Omental fat pad (tissue), 3 donors: ENCODE measurements at regions not wholly inside any gene's neighbourhood (a gene's known extent, or its start where the extent isn't known, plus 50 kb on each side); places are given as distances from the start of the nearest gene placed in this dataset.

Source experiments
- ATAC-seq: fragments of 150-250 bp; one replicate; pipeline ENCODE4 v1.9.1; 2016; ENCODE audit warnings: mild to moderate bottlenecking, moderate library complexity; ENCODE audit not compliant: low FRiP score
- DNase-seq: peaks from one replicate; pipeline ENCODE4 v3.0.0-alpha.2; 2019; ENCODE audit warnings: low spot score
- TF ChIP-seq, protein P1 (sequence below), 3 donors: fragments of 450-650 bp; IDR thresholded peaks; one replicate each; pipeline ENCODE4 v1.5.1; 2016 to 2017; ENCODE audit warnings: antibody characterized with exemption in 3 of 3, mild to moderate bottlenecking in 3 of 3, moderate library complexity in 2 of 3

DNA sequence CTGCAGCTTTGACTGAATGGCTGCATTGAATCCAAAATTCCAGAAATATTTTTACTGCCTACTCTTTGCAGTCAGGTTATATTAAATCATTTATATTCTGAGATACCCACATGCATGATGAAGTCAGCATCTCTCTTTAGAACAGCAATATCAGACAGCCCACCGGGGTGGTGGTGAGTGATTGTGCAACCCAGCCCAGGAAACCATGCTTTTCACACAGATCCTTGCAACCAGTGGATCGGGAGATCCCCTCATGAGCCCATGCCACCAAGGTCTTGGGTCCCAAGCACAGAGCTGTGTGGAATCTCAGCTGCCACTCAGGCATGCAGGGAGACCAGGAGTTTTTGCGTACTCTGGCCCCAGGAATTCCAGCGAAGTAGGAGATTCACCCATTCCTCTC lies 226.5 kb downstream of the DTWD2 start:
- TF ChIP-seq, protein P1, sequence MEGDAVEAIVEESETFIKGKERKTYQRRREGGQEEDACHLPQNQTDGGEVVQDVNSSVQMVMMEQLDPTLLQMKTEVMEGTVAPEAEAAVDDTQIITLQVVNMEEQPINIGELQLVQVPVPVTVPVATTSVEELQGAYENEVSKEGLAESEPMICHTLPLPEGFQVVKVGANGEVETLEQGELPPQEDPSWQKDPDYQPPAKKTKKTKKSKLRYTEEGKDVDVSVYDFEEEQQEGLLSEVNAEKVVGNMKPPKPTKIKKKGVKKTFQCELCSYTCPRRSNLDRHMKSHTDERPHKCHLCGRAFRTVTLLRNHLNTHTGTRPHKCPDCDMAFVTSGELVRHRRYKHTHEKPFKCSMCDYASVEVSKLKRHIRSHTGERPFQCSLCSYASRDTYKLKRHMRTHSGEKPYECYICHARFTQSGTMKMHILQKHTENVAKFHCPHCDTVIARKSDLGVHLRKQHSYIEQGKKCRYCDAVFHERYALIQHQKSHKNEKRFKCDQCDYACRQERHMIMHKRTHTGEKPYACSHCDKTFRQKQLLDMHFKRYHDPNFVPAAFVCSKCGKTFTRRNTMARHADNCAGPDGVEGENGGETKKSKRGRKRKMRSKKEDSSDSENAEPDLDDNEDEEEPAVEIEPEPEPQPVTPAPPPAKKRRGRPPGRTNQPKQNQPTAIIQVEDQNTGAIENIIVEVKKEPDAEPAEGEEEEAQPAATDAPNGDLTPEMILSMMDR (IDR thresholded peaks at IDR 0.05): no peak
- no peak for DNase-seq
- no peak for ATAC-seq

DNA sequence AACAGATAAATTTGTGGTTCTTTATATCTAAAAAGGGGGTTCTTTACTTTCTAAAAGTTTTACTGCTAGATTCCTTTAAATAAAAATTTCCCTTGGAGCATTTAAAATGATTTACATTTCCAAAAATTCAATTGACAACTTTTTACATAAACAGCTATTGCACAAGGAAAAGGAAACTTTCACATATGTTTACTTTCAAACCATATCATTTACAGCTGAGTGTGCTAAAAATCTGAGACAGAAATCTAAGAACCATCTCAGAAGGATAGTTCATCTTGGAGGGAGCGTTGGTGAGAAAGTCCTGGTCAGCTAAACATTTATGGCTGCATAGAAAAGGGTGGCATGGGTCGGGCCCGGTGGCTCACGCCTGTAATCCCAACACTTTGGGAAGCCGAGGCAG lies 235.4 kb downstream of the DTWD2 start:
- ATAC-seq (no peak), DNase-seq (no peak)
- TF ChIP-seq, protein P1 (IDR thresholded peaks at IDR 0.05): no peak

DNA sequence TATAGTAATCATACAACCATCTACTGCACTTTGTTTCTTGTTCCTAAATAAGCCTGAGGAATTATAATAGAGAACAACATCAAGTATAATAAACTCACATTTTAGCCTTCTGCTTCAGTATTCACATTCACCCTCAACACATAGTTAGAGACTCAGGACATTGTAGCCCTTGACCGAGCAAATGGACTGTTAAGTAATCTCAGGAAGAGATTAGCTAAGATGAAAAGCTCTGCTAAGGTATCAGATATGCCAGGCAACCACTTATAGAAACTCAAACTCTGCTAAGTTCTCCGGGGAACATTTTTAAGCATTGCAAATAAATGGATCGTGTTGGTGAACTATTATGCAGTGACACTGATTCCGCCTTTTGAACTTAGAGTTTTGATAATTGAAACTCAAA lies 252.0 kb downstream of the DTWD2 start:
- TF ChIP-seq, protein P1 (IDR thresholded peaks at IDR 0.05): no peak
- DNase-seq (no peak), ATAC-seq (no peak)

DNA sequence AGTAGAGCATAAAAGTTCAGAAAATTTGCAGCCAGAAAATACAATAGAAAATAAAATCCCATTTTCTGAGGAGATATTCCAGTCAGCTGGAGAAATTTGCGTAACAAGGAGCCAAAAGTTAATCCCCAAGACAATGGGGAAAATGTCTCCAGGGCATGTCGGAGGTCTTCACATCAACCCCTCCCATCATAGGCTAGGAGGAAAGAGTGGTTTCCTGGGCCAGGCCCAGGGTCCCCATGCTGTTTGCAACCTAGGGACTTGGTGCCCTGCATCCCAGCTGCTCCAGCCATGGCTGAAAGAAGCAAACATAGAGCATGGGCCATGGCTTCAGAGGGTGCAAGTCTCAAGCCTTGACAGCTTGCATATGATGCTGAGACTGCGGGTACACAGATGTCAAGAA lies 255.0 kb downstream of the DTWD2 start:
- TF ChIP-seq, protein P1 (IDR thresholded peaks at IDR 0.05): no peak
- DNase-seq: no peak
- no peak for ATAC-seq

DNA sequence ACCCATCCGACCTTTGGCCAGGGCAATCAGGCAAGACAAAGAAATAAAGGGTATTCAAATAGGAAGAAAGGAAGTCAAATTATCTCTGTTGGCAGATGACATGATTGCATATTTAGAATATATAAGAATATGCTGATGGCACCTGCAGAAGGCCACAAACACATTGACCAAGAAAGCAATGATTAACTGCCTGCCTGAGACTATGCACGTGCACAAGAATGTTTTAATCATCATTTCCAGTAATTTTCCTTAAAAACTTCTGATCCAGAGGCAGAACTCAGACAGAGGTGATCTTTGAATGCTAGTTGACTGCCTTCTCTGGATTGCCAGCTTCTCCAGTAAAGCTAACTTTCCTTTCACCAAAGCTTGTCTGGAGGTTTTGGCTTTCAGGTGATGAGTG lies 260.2 kb downstream of the DTWD2 start:
- DNase-seq: no peak
- TF ChIP-seq, protein P1 (IDR thresholded peaks at IDR 0.05): no peak
- no peak for ATAC-seq

DNA sequence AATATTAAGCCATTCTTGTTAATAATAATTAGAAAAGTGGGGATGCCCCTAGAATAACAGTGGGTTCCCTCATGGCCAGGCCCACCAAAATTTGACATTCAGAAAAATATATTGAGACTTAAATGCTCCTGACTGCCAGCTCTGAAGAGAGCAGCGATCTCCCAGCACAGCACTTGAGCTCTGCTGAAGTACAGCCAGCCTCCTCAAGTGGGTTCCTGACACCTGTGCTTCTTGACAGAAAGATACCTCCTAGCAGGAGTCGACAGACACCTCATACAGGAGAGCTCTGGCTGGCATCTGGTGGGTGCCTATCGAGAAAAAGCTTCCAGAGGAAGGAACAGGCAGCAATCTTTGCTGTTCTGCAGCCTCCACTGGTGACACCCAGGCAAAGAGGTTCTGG lies 261.5 kb downstream of the DTWD2 start:
- ATAC-seq (no peak), DNase-seq (no peak)
- TF ChIP-seq, protein P1 (IDR thresholded peaks at IDR 0.05): no peak

DNA sequence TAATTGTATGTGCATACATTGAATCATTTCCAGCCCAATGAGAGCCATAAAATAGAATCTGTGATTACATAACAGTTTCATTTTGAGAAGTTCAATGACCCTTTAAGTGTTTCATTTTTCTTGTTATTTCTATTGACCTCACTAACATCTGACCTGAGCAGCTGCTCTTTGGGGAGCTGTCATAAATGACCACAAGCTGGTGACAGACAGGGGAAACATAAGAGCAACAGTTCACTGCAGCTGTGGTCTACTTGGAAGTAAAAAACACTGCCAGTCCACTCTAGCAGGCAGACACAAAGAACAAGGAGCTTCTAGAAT lies 265.4 kb downstream of the DTWD2 start:
- DNase-seq: no peak
- TF ChIP-seq, protein P1 (IDR thresholded peaks at IDR 0.05): no peak
- ATAC-seq: no peak
